Endodermal cell (in vitro differentiated cells): ENCODE measurements at regions not wholly inside any gene's neighbourhood (a gene's known extent, or its start where the extent isn't known, plus 50 kb on each side); places are given as distances from the start of the nearest gene placed in this dataset.

Source experiments
- DNase-seq: peaks from one replicate; pipeline ENCODE4 v3.0.0-alpha.2; 2017
- H3K27ac ChIP-seq: 2 replicates; pipeline ENCODE4 v1.5.1; 2013; ENCODE audit warnings: mild to moderate bottlenecking, low read depth, low read length, moderate library complexity
- H3K27me3 ChIP-seq: 2 replicates; pipeline ENCODE4 v1.6.1; 2013; ENCODE audit warnings: mild to moderate bottlenecking, low read length, moderate library complexity; ENCODE audit not compliant: insufficient read depth, control insufficient read depth, poor library complexity, severe bottlenecking
- H3K36me3 ChIP-seq: 2 replicates; pipeline ENCODE4 v1.7.0; 2013; ENCODE audit warnings: mild to moderate bottlenecking, low read length, moderate library complexity; ENCODE audit not compliant: control insufficient read depth, insufficient read depth
- H3K4me1 ChIP-seq: one replicate; pipeline ENCODE4 v1.7.0; 2013; ENCODE audit warnings: low read length; ENCODE audit not compliant: control insufficient read depth, insufficient read depth
- H3K4me3 ChIP-seq: 2 replicates; pipeline ENCODE4 v1.5.1; 2013; ENCODE audit warnings: mild to moderate bottlenecking, low read length, moderate library complexity
- H3K9ac ChIP-seq: 2 replicates; pipeline ENCODE4 v1.6.1; 2013; ENCODE audit warnings: mild to moderate bottlenecking, low read length, moderate library complexity; ENCODE audit not compliant: poor library complexity, severe bottlenecking; ENCODE audit errors: extremely low read depth
- H3K9me3 ChIP-seq: 2 replicates; pipeline ENCODE4 v1.6.1; 2013; ENCODE audit warnings: mild to moderate bottlenecking, low read length, moderate library complexity; ENCODE audit not compliant: control insufficient read depth
- H3K27ac Mint-ChIP-seq: 2 replicates; pipeline ENCODE4 v1.8.0; 2020; ENCODE audit warnings: mixed read lengths
- H3K27me3 Mint-ChIP-seq: 2 replicates; pipeline ENCODE4 v1.8.0; 2021; ENCODE audit warnings: mild to moderate bottlenecking, mixed read lengths; ENCODE audit not compliant: insufficient read depth
- H3K36me3 Mint-ChIP-seq: 2 replicates; pipeline ENCODE4 v1.8.0; 2020; ENCODE audit warnings: low read depth, mixed read lengths
- H3K4me1 Mint-ChIP-seq: 2 replicates; pipeline ENCODE4 v1.8.0; 2020; ENCODE audit warnings: mixed read lengths
- H3K4me3 Mint-ChIP-seq: 2 replicates; pipeline ENCODE4 v1.8.0; 2020; ENCODE audit warnings: mild to moderate bottlenecking, moderate library complexity, mixed read lengths
- H3K9me3 Mint-ChIP-seq: 2 replicates; pipeline ENCODE4 v1.8.0; 2020; ENCODE audit warnings: mild to moderate bottlenecking, mixed read lengths
- WGBS, 2 experiments: methylation state at CpG; one replicate each; pipeline versions ENCODE4 v1.1.5 to v1.1.7; 2013; ENCODE audit warnings: missing lambda C conversion rate in 2 of 2, mixed read lengths in 1 of 2; ENCODE audit not compliant: insufficient coverage in 1 of 2, insufficient read length in 1 of 2; 5-methylcytosine and 5-hydroxymethylcytosine counted together
- TF ChIP-seq, protein P1 (sequence below): fragments of 200-600 bp; sonication (generic); conservative IDR thresholded peaks from 2 replicates; pipeline ENCODE4 v1.5.0; 2021; ENCODE audit warnings: antibody characterized with exemption, mild to moderate bottlenecking

DNA sequence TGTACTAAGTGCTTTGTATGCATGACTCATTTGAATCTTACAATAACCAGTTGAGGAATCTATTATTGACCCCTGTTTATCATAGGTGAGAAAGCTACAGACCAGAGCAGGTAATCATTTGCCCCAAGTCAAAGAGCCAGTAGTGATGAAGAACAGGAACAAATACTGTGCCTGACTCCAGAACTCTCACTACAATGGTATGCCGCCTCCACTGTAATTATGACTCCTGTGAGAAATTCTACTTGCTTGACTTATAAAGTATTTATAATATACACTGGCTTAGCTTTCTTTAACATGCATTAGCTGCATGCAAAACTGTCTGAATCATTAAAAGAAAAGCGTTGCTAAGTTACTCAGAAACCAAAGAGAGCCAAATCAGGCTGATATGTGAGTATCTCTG lies 92.6 kb downstream of the ZNF281 start:
- Mint-ChIP-seq H3K27ac (no peak overlapping the region), H3K4me3 (no peak overlapping the region), H3K36me3 (no peaks in the 10 kb centered on the region), H3K27me3 (no peaks in the 10 kb centered on the region), H3K4me1 (peaks cover 13% of the 10 kb centered on the region), H3K9me3 (no peaks in the 10 kb centered on the region)
- no peaks in the 10 kb centered on the region for H3K4me1 ChIP-seq
- WGBS, 2 experiments: 90 to 100% methylated on average over 1 to 2 of the region's 2 CpGs
- no peak overlapping the region for H3K27ac ChIP-seq
- no peaks in the 10 kb centered on the region for H3K36me3 ChIP-seq
- TF ChIP-seq, protein P1, sequence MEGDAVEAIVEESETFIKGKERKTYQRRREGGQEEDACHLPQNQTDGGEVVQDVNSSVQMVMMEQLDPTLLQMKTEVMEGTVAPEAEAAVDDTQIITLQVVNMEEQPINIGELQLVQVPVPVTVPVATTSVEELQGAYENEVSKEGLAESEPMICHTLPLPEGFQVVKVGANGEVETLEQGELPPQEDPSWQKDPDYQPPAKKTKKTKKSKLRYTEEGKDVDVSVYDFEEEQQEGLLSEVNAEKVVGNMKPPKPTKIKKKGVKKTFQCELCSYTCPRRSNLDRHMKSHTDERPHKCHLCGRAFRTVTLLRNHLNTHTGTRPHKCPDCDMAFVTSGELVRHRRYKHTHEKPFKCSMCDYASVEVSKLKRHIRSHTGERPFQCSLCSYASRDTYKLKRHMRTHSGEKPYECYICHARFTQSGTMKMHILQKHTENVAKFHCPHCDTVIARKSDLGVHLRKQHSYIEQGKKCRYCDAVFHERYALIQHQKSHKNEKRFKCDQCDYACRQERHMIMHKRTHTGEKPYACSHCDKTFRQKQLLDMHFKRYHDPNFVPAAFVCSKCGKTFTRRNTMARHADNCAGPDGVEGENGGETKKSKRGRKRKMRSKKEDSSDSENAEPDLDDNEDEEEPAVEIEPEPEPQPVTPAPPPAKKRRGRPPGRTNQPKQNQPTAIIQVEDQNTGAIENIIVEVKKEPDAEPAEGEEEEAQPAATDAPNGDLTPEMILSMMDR: no peak
- no peaks in the 10 kb centered on the region for H3K9me3 ChIP-seq
- no peak overlapping the region for H3K9ac ChIP-seq
- H3K27me3 ChIP-seq: no peaks in the 10 kb centered on the region
- H3K4me3 ChIP-seq: no peak overlapping the region
- no peak for DNase-seq

GRCh38 chr1:200316148-200316803 lies 93.6 kb downstream of the ZNF281 start:
- no peaks in the 10 kb centered on the region for H3K4me1 ChIP-seq
- Mint-ChIP-seq H3K36me3 (no peaks in the 10 kb centered on the region), H3K9me3 (no peaks in the 10 kb centered on the region), H3K4me1 (peaks cover 13% of the 10 kb centered on the region), H3K4me3 (no peak overlapping the region), H3K27ac (no peak overlapping the region), H3K27me3 (no peaks in the 10 kb centered on the region)
- H3K9me3 ChIP-seq: no peaks in the 10 kb centered on the region
- no peak for DNase-seq
- TF ChIP-seq, protein P1: no peak
- H3K9ac ChIP-seq: no peak overlapping the region
- 92 to 97% methylated on average over 7 of the region's 7 CpGs for WGBS, 2 experiments
- no peaks in the 10 kb centered on the region for H3K27me3 ChIP-seq
- H3K36me3 ChIP-seq: no peaks in the 10 kb centered on the region
- no peak overlapping the region for H3K27ac ChIP-seq
- H3K4me3 ChIP-seq: no peak overlapping the region

DNA sequence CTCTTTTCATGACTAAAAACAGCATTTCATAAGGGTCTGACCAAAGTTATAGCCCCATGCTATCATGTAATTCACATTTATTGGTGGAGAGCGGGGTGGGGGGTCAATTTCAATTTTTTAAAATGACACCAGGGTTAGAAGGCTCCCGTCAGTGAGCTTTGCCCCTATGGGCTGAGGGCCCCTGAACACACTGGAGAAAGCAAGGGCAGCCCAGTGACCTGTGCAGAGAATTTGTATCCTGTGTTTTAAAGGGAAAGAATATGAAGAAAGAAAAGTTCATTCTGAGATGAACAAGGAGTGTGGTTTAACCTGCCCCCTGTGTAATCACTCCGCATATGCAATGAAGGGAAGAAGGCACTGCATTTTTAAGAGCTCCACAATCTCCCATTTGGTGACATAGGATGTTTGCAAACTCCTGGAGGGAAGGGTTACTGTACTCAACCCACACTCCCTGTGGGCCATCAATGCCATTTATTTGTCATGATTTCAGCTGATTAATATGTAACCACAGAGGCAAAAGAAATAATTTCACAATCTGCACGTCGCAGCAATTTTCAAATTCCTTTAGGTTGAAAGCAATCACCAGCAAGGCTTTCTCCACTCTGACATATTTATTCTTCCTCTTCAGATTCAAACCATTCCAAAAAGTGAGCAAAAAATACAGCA lies 95.6 kb downstream of the ZNF281 start:
- Histone ChIP-seq H3K36me3 (no peaks in the 10 kb centered on the region), H3K27me3 (no peaks in the 10 kb centered on the region), H3K9ac (no peak overlapping the region), H3K9me3 (no peaks in the 10 kb centered on the region), H3K4me1 (no peaks in the 10 kb centered on the region), H3K27ac (no peak overlapping the region), H3K4me3 (no peak overlapping the region)
- Mint-ChIP-seq H3K9me3 (no peaks in the 10 kb centered on the region), H3K4me3 (no peak overlapping the region), H3K27me3 (no peaks in the 10 kb centered on the region), H3K4me1 (peaks cover 9% of the 10 kb centered on the region), H3K36me3 (no peaks in the 10 kb centered on the region), H3K27ac (peak overlapping the region; percentile 3)
- 66 to 68% methylated on average over 3 to 5 of the region's 5 CpGs for WGBS, 2 experiments
- TF ChIP-seq, protein P1: no peak
- DNase-seq: peak; percentile 47
